ENCODE measurements at regions not wholly inside any gene's neighbourhood (a gene's known extent, or its start where the extent isn't known, plus 50 kb on each side); places are given as distances from the start of the nearest gene placed in this dataset.

DNA sequence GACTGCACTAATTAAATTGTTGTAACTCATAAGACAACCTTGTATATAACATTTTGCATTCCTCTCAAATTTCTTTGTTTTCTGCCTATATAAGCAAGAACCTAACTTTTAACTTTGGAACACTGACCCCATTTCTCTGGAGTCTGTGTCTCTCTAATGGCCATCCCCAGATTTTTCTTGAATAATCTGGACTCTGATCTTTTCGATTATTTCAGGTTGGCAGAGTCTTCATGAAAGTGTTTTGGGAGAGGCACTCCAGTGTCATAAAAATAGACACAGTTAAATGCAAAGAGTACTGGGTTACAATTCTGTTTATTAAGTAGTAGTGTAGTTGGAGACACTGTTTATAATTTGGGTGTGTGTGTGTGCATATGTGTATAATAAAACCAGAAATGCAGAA, 1467.7 kb upstream of the CELF4 start:
- TF ChIP-seq, protein P1, sequence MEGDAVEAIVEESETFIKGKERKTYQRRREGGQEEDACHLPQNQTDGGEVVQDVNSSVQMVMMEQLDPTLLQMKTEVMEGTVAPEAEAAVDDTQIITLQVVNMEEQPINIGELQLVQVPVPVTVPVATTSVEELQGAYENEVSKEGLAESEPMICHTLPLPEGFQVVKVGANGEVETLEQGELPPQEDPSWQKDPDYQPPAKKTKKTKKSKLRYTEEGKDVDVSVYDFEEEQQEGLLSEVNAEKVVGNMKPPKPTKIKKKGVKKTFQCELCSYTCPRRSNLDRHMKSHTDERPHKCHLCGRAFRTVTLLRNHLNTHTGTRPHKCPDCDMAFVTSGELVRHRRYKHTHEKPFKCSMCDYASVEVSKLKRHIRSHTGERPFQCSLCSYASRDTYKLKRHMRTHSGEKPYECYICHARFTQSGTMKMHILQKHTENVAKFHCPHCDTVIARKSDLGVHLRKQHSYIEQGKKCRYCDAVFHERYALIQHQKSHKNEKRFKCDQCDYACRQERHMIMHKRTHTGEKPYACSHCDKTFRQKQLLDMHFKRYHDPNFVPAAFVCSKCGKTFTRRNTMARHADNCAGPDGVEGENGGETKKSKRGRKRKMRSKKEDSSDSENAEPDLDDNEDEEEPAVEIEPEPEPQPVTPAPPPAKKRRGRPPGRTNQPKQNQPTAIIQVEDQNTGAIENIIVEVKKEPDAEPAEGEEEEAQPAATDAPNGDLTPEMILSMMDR (IDR thresholded peaks at IDR 0.05; ENCODE audit: low read depth, low read length, missing input control): no peak
- TF ChIP-seq NR2F2 (IDR thresholded peaks at IDR 0.05) (no peak), HNF4A (conservative IDR thresholded peaks at IDR 0.05) (peak in 1 of 2 donors; percentile 22), JUND (IDR thresholded peaks at IDR 0.05) (no peak), RXRA (IDR thresholded peaks at IDR 0.05) (no peak), TAF1 (conservative IDR thresholded peaks at IDR 0.05) (no peak), YY1 (IDR thresholded peaks at IDR 0.05) (no peak)
- TF ChIP-seq, protein P2, sequence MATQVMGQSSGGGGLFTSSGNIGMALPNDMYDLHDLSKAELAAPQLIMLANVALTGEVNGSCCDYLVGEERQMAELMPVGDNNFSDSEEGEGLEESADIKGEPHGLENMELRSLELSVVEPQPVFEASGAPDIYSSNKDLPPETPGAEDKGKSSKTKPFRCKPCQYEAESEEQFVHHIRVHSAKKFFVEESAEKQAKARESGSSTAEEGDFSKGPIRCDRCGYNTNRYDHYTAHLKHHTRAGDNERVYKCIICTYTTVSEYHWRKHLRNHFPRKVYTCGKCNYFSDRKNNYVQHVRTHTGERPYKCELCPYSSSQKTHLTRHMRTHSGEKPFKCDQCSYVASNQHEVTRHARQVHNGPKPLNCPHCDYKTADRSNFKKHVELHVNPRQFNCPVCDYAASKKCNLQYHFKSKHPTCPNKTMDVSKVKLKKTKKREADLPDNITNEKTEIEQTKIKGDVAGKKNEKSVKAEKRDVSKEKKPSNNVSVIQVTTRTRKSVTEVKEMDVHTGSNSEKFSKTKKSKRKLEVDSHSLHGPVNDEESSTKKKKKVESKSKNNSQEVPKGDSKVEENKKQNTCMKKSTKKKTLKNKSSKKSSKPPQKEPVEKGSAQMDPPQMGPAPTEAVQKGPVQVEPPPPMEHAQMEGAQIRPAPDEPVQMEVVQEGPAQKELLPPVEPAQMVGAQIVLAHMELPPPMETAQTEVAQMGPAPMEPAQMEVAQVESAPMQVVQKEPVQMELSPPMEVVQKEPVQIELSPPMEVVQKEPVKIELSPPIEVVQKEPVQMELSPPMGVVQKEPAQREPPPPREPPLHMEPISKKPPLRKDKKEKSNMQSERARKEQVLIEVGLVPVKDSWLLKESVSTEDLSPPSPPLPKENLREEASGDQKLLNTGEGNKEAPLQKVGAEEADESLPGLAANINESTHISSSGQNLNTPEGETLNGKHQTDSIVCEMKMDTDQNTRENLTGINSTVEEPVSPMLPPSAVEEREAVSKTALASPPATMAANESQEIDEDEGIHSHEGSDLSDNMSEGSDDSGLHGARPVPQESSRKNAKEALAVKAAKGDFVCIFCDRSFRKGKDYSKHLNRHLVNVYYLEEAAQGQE (IDR thresholded peaks at IDR 0.05): no peak
- TF ChIP-seq, protein P3, sequence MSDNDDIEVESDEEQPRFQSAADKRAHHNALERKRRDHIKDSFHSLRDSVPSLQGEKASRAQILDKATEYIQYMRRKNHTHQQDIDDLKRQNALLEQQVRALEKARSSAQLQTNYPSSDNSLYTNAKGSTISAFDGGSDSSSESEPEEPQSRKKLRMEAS (IDR thresholded peaks at IDR 0.05): no peak

Data from liver (tissue), 3 donors.